IMR-90 (cell line): ENCODE measurements at regions not wholly inside any gene's neighbourhood (a gene's known extent, or its start where the extent isn't known, plus 50 kb on each side); places are given as distances from the start of the nearest gene placed in this dataset.

Experiments
- CEBPB ChIP-seq: IDR thresholded peaks from 2 replicates; pipeline ENCODE4 v1.6.1; 2012; ENCODE audit warnings: low read depth, low read length, improper control_type of control experiment
- CHD1 ChIP-seq: IDR thresholded peaks from 2 replicates; pipeline ENCODE4 v1.6.1; 2012; ENCODE audit warnings: low read depth, low read length, improper control_type of control experiment
- CTCF ChIP-seq: conservative IDR thresholded peaks from 2 replicates; pipeline ENCODE4 v1.5.1; 2012; ENCODE audit warnings: mild to moderate bottlenecking, low read depth, low read length, improper control_type of control experiment
- FOS ChIP-seq: fragments of 150-350 bp; IDR thresholded peaks from 2 replicates; pipeline ENCODE4 v1.6.1; 2016; ENCODE audit warnings: low read depth, low read length
- NFE2L2 ChIP-seq: fragments of 150-350 bp; IDR thresholded peaks from 2 replicates; pipeline ENCODE4 v1.6.1; 2016; ENCODE audit warnings: low read depth, mild to moderate bottlenecking, low read length
- POLR2A ChIP-seq: IDR thresholded peaks from 2 replicates; pipeline ENCODE4 v1.6.1; 2012; ENCODE audit warnings: mild to moderate bottlenecking, low read depth, low read length
- RAD21 ChIP-seq: IDR thresholded peaks from 2 replicates; pipeline ENCODE4 v1.6.1; 2012; ENCODE audit warnings: low read length, improper control_type of control experiment
- RFX5 ChIP-seq: IDR thresholded peaks from 2 replicates; pipeline ENCODE4 v1.8.0; 2012; ENCODE audit warnings: low read depth, mild to moderate bottlenecking, low read length, moderate library complexity
- SMC3 ChIP-seq: fragments of 150-350 bp; IDR thresholded peaks from 2 replicates; pipeline ENCODE4 v1.6.1; 2016; ENCODE audit warnings: low read depth, mild to moderate bottlenecking, antibody characterized with exemption, low read length, moderate library complexity

GRCh38 chr7:42852531-42852930, 59.3 kb downstream of the C7orf25 start:
- no peak for TF ChIP-seq RAD21
- TF ChIP-seq CEBPB, result no peak
- no peak for TF ChIP-seq SMC3
- TF ChIP-seq POLR2A, result no peak
- TF ChIP-seq RFX5, result no peak
- no peak for TF ChIP-seq FOS
- TF ChIP-seq CTCF, result no peak
- no peak for TF ChIP-seq CHD1
- TF ChIP-seq NFE2L2, result no peak
